HEK293 (cell line): ENCODE measurements at regions not wholly inside any gene's neighbourhood (a gene's known extent, or its start where the extent isn't known, plus 50 kb on each side); places are given as distances from the start of the nearest gene placed in this dataset.

Experiments used
- CTCF ChIA-PET: fragments of 350-600 bp; formaldehyde crosslinking; extraction: SDS; loops from one replicate; lab custom pipeline; 2021; ENCODE audit warnings: antibody characterized with exemption; lab: Yijun Ruan, JAX
- POLR2A ChIA-PET: fragments of 300-600 bp; formaldehyde crosslinking; extraction: SDS; loops from one replicate; lab custom pipeline; 2020; ENCODE audit warnings: antibody characterized with exemption, inconsistent platforms; lab: Yijun Ruan, JAX
- H3K27ac ChIP-seq: fragments of 200-500 bp; sonication (Bioruptor generic); 2 replicates; pipeline ENCODE4 v1.5.1; 2014; ENCODE audit warnings: low read depth, low read length, control low read depth, inconsistent platforms; ENCODE audit errors: extremely low read depth
- H3K36me3 ChIP-seq, 2 experiments: fragments of 200-500 bp in 1 of 2; sonication (Bioruptor generic) in 1 of 2; 1 replicate in 1 of 2; 2 replicates in 1 of 2; pipeline ENCODE4 v1.5.1; 2014 to 2017; ENCODE audit warnings: inconsistent platforms in 2 of 2, low read length in 2 of 2; ENCODE audit not compliant: control insufficient read depth in 2 of 2, insufficient read depth in 1 of 2
- H3K4me1 ChIP-seq: fragments of 200-500 bp; sonication (Bioruptor generic); 2 replicates; pipeline ENCODE4 v1.5.1; 2014; ENCODE audit warnings: mild to moderate bottlenecking, low read length, inconsistent platforms; ENCODE audit not compliant: control insufficient read depth, insufficient read depth
- H3K4me3 ChIP-seq: 2 replicates; pipeline ENCODE4 v1.5.1; 2011; ENCODE audit warnings: low read depth, mild to moderate bottlenecking, control low read depth, low read length, moderate library complexity
- H3K9me3 ChIP-seq: fragments of 200-500 bp; sonication (Bioruptor generic); 2 replicates; pipeline ENCODE4 v1.5.1; 2014; ENCODE audit warnings: low read depth, low read length, inconsistent platforms; ENCODE audit not compliant: control insufficient read depth, insufficient read depth
- BCL11A ChIP-seq: fragments of 450-650 bp; formaldehyde crosslinking; IDR thresholded peaks from 2 replicates; pipeline ENCODE4 v1.5.1; 2016; ENCODE audit warnings: low read depth, missing biosample characterization, missing genetic modification characterization
- IKZF3 ChIP-seq: fragments of 450-650 bp; IDR thresholded peaks from 2 replicates; pipeline ENCODE4 v1.5.0; 2018; ENCODE audit warnings: missing biosample characterization, mild to moderate bottlenecking, missing genetic modification characterization, moderate library complexity
- RBAK ChIP-seq: fragments of 450-650 bp; formaldehyde crosslinking; IDR thresholded peaks from 2 replicates; pipeline ENCODE4 v1.5.1; 2016; ENCODE audit warnings: missing biosample characterization, missing genetic modification characterization
- SETDB1 ChIP-seq: IDR thresholded peaks from one replicate; pipeline ENCODE4 v1.6.1; 2017; ENCODE audit warnings: mild to moderate bottlenecking, low read length, moderate library complexity, mixed read lengths; ENCODE audit not compliant: insufficient read length
- WT1 ChIP-seq: fragments of 450-650 bp; formaldehyde crosslinking; IDR thresholded peaks from 2 replicates; pipeline ENCODE4 v1.5.1; 2016; ENCODE audit warnings: missing biosample characterization, missing genetic modification characterization
- YY1 ChIP-seq: fragments of 450-650 bp; formaldehyde crosslinking; IDR thresholded peaks from 2 replicates; pipeline ENCODE4 v1.5.1; 2018; ENCODE audit warnings: missing biosample characterization, missing genetic modification characterization
- ZBTB20 ChIP-seq: fragments of 450-650 bp; formaldehyde crosslinking; IDR thresholded peaks from 2 replicates; pipeline ENCODE4 v1.5.1; 2016; ENCODE audit warnings: missing biosample characterization, missing genetic modification characterization
- ZNF133 ChIP-seq: fragments of 450-650 bp; formaldehyde crosslinking; IDR thresholded peaks from 2 replicates; pipeline ENCODE4 v1.5.1; 2016; ENCODE audit warnings: missing biosample characterization, missing genetic modification characterization
- ZNF223 ChIP-seq: fragments of 450-650 bp; formaldehyde crosslinking; IDR thresholded peaks from 2 replicates; pipeline ENCODE4 v1.5.1; 2016; ENCODE audit warnings: missing biosample characterization, missing genetic modification characterization
- ZNF23 ChIP-seq: fragments of 450-650 bp; formaldehyde crosslinking; IDR thresholded peaks from 2 replicates; pipeline ENCODE4 v1.5.1; 2016; ENCODE audit warnings: missing biosample characterization, missing genetic modification characterization, borderline replicate concordance
- ZNF266 ChIP-seq: fragments of 450-650 bp; formaldehyde crosslinking; IDR thresholded peaks from 2 replicates; pipeline ENCODE4 v1.5.1; 2016; ENCODE audit warnings: missing biosample characterization, missing genetic modification characterization, low read depth
- ZNF324 ChIP-seq: fragments of 450-650 bp; formaldehyde crosslinking; IDR thresholded peaks from 2 replicates; pipeline ENCODE4 v1.5.1; 2016; ENCODE audit warnings: missing biosample characterization, missing genetic modification characterization
- ZNF510 ChIP-seq: fragments of 450-650 bp; formaldehyde crosslinking; IDR thresholded peaks from 2 replicates; pipeline ENCODE4 v1.5.1; 2018; ENCODE audit warnings: mild to moderate bottlenecking, missing genetic modification characterization, missing biosample characterization; ENCODE audit not compliant: insufficient replicate concordance
- ZNF530 ChIP-seq: fragments of 450-650 bp; formaldehyde crosslinking; IDR thresholded peaks from 2 replicates; pipeline ENCODE4 v1.5.1; 2016; ENCODE audit warnings: low read depth, missing biosample characterization, missing genetic modification characterization
- ZNF600 ChIP-seq: fragments of 450-650 bp; formaldehyde crosslinking; IDR thresholded peaks from 2 replicates; pipeline ENCODE4 v1.5.1; 2016; ENCODE audit warnings: missing biosample characterization, missing genetic modification characterization
- ZNF626 ChIP-seq: fragments of 450-650 bp; sonication (Bioruptor Pico); formaldehyde crosslinking; IDR thresholded peaks from 2 replicates; pipeline ENCODE4 v1.5.1; 2018; ENCODE audit warnings: missing biosample characterization, missing genetic modification characterization, inconsistent platforms
- ZNF654 ChIP-seq: fragments of 450-650 bp; formaldehyde crosslinking; IDR thresholded peaks from 2 replicates; pipeline ENCODE4 v1.5.1; 2016; ENCODE audit warnings: low read depth, missing biosample characterization, missing genetic modification characterization
- TF ChIP-seq, protein P1 (sequence below): fragments of 450-650 bp; formaldehyde crosslinking; IDR thresholded peaks from 2 replicates; pipeline ENCODE4 v1.5.1; 2016; ENCODE audit warnings: missing biosample characterization, missing genetic modification characterization

DNA sequence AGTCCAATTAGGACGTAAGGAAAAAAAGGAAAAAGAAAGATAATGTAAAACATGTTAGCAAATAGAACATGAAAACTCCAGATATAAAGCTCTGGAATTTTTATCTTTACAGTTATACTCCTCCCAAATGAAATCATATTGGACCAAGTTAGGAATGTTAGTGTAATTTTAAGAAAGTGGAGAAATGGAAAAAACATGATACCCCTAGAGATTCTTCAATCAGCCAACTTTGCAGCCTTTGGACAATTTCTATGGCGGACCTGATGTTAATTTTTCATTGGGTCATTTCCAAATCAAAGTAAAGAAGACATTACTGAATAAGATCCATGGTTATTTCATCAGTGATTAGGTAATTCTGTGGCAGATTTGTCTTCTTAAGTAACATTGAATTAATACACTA, 748.7 kb downstream of the RFPL4B start (continued):
- TF ChIP-seq WT1 (tag by site-specific recombination): no peak
- no peak for TF ChIP-seq ZNF600 (tag by site-specific recombination)
- TF ChIP-seq ZNF133 (tag by site-specific recombination): no peak

DNA sequence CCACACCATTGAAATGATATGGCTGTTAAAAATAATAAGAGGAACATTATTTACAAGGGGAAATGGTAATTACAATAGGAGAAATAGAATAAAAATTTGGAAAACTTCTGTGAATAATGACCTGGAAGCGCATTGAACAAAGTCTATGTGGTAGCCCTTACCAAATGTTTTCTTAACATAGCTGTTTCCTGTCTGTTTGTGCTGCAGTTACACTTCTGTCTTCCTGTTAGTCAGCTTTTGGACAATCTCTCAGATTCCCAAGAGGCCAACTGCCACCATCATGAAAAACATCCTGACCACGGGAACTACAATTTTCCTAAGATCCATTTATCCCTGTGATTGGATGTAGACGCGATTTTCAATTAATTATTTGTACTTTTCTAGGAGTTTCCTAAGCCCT, 754.4 kb upstream of the MARCKS start:
- ChIA-PET POLR2A (no interaction called here), CTCF (no interaction called here)
- Histone ChIP-seq H3K4me1 (no peaks in the 10 kb centered on the region), H3K4me3 (no peak overlapping the region), H3K36me3 (no peaks in the 10 kb centered on the region), H3K9me3 (no peaks in the 10 kb centered on the region), H3K27ac (no peak overlapping the region)
- TF ChIP-seq SETDB1: no peak
- no peak for TF ChIP-seq YY1

DNA sequence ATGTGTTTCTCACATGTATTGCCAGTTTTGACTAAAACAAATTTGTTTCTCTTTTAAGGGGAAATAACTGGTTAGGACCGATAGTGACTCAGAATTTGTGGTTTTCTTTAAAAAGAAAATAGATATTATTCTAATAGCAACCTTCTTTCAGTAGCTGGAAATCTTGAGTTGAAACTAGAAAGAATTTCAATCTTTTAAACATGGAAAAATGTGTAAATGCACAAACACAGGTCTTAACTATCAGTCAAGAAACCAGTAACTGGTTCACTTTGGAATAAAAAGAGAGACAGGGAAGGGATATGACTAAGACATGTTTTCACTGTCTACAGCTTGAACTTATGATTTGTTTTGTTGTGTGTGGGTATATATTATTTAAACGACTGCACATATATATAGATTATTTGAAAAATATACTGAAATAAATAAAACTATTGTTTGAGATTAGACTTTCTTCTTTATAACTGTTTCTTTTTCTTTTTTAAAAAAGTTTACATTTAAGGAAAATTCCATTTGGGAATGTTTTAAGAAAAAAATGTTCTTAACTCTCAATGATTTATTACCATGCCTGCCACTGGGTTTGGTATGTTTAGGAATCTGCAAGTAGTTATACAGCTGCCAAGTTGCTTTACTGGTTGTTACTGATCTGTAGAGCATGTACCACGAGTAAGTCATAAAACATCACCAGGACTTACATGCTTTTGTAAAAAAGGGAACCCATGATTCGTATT, 753.3 kb upstream of the MARCKS start:
- H3K27ac ChIP-seq: no peak overlapping the region
- POLR2A ChIA-PET: no interaction called here
- CTCF ChIA-PET: no interaction called here
- TF ChIP-seq ZNF530 (tag by site-specific recombination): no peak
- TF ChIP-seq BCL11A (tag by site-specific recombination): no peak
- peak; percentile 25; the same call in 1 of the 2 replicates for TF ChIP-seq ZBTB20 (tag by site-specific recombination)
- TF ChIP-seq ZNF266: no peak
- H3K4me3 ChIP-seq: no peak overlapping the region
- no peaks in the 10 kb centered on the region for H3K4me1 ChIP-seq
- no peaks in the 10 kb centered on the region for H3K36me3 ChIP-seq
- no peaks in the 10 kb centered on the region for H3K9me3 ChIP-seq

DNA sequence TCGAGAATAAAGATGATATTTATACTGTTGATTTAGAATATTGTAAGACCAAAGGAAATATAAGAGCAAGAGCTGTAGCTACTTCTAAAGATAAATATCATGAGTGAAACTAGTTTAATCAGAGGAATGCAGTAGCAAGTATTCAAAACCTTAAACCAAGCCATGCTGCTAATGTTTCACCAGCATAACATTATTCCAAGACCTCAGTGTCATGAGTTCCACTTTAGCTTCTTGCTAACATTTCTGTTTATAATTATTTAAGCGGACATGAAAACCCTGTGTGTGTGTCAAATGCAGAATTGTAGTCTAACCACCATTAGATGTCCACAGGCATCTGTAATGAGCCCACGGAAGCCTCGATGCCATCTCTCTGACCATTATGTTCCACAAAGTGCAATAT, 752.6 kb upstream of the MARCKS start:
- Histone ChIP-seq H3K9me3 (no peaks in the 10 kb centered on the region; the same call in 1 of the 2 replicates), H3K27ac (no peak overlapping the region), H3K4me1 (no peaks in the 10 kb centered on the region), H3K4me3 (no peak overlapping the region), H3K36me3 (no peaks in the 10 kb centered on the region)
- CTCF ChIA-PET: no interaction called here
- POLR2A ChIA-PET: no interaction called here
- TF ChIP-seq, protein P1, sequence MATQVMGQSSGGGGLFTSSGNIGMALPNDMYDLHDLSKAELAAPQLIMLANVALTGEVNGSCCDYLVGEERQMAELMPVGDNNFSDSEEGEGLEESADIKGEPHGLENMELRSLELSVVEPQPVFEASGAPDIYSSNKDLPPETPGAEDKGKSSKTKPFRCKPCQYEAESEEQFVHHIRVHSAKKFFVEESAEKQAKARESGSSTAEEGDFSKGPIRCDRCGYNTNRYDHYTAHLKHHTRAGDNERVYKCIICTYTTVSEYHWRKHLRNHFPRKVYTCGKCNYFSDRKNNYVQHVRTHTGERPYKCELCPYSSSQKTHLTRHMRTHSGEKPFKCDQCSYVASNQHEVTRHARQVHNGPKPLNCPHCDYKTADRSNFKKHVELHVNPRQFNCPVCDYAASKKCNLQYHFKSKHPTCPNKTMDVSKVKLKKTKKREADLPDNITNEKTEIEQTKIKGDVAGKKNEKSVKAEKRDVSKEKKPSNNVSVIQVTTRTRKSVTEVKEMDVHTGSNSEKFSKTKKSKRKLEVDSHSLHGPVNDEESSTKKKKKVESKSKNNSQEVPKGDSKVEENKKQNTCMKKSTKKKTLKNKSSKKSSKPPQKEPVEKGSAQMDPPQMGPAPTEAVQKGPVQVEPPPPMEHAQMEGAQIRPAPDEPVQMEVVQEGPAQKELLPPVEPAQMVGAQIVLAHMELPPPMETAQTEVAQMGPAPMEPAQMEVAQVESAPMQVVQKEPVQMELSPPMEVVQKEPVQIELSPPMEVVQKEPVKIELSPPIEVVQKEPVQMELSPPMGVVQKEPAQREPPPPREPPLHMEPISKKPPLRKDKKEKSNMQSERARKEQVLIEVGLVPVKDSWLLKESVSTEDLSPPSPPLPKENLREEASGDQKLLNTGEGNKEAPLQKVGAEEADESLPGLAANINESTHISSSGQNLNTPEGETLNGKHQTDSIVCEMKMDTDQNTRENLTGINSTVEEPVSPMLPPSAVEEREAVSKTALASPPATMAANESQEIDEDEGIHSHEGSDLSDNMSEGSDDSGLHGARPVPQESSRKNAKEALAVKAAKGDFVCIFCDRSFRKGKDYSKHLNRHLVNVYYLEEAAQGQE (tag by site-specific recombination): no peak
- TF ChIP-seq ZNF223 (tag by site-specific recombination) (no peak), RBAK (tag by site-specific recombination) (no peak), ZNF654 (tag by site-specific recombination) (no peak), ZNF510 (tag by site-specific recombination) (no peak), IKZF3 (tag by site-specific recombination) (no peak), ZNF626 (tag by site-specific recombination) (no peak), ZNF324 (tag by site-specific recombination) (no peak), ZNF23 (no peak)
